ENCODE measurements at regions not wholly inside any gene's neighbourhood (a gene's known extent, or its start where the extent isn't known, plus 50 kb on each side); places are given as distances from the start of the nearest gene placed in this dataset.

DNA sequence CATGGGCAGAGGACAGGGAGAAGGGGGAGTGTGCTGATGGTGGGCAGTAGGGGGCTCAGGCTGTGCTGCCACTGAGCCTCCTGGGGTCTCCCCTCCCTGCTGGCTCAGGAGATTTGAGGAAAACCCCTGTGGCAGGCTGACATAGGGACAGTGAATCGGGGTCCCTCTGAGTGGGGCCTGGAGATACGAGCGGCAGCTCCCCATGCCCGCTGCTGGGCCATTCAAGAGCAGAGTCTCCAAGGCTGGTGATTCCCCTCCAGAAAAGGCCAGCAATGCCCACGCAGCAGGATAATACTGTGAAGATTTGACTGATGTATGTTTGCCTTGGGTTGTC, 288.7 kb upstream of the SFSWAP start:
- no peak for TF ChIP-seq POLR2AphosphoS5 (IDR thresholded peaks at IDR 0.05; ENCODE audit: low read depth, low read length)
- TF ChIP-seq POLR2A (IDR thresholded peaks at IDR 0.05; ENCODE audit: low read depth, low read length), result no peak
- TF ChIP-seq PAX5 (IDR thresholded peaks at IDR 0.05; ENCODE audit: insufficient read depth, low read length, severe bottlenecking), result no peak
- TF ChIP-seq SPI1 (IDR thresholded peaks at IDR 0.05; ENCODE audit: low read depth, low read length), result no peak

Data from GM12891 (cell line).